Keratinocyte (primary cell): ENCODE measurements at regions not wholly inside any gene's neighbourhood (a gene's known extent, or its start where the extent isn't known, plus 50 kb on each side); places are given as distances from the start of the nearest gene placed in this dataset.

ENCODE experiments used
- DNase-seq: peaks from one replicate; pipeline ENCODE4 v3.0.0-alpha.2; 2011; ENCODE audit warnings: low read depth, missing footprints, low spot score
- FAIRE-seq: peaks from 2 replicates; lab custom pipeline; 2011; peaks lifted over from hg19 to GRCh38; lab: Jason Lieb, UNC
- H2AFZ ChIP-seq: 2 replicates; pipeline ENCODE4 v1.6.0; 2012; ENCODE audit warnings: low read length, control low read depth, inconsistent platforms; ENCODE audit not compliant: control insufficient read depth
- H3K27ac ChIP-seq: 2 replicates; pipeline ENCODE4 v1.5.1; 2011; ENCODE audit warnings: low read length; ENCODE audit not compliant: control insufficient read depth, insufficient read depth
- H3K27me3 ChIP-seq: 3 replicates; pipeline ENCODE4 v1.6.0; 2011; ENCODE audit warnings: low read length; ENCODE audit not compliant: control insufficient read depth, insufficient read depth; ENCODE audit errors: extremely low read depth
- H3K36me3 ChIP-seq, 2 experiments: 2 replicates in 1 of 2; 3 replicates in 1 of 2; pipeline ENCODE4 v1.5.1; 2011; ENCODE audit warnings: low read length in 2 of 2, mild to moderate bottlenecking in 1 of 2; ENCODE audit not compliant: control insufficient read depth in 2 of 2, insufficient read depth in 2 of 2; ENCODE audit errors: extremely low read depth in 1 of 2
- H3K4me1 ChIP-seq: 3 replicates; pipeline ENCODE4 v1.5.1; 2011; ENCODE audit warnings: low read length; ENCODE audit not compliant: control insufficient read depth, insufficient read depth; ENCODE audit errors: extremely low read depth
- H3K4me2 ChIP-seq: 3 replicates; pipeline ENCODE4 v1.6.0; 2011; ENCODE audit warnings: low read depth, low read length; ENCODE audit not compliant: control insufficient read depth, insufficient read depth; ENCODE audit errors: extremely low read depth
- H3K4me3 ChIP-seq, 3 experiments: fragments of 200-600 bp in 1 of 3; sonication (generic) in 1 of 3; 2 replicates in 2 of 3; 3 replicates in 1 of 3; pipeline ENCODE4 v1.5.1; 2011 to 2016; ENCODE audit warnings: low read length in 3 of 3, mild to moderate bottlenecking in 3 of 3, control low read depth in 2 of 3, inconsistent platforms in 1 of 3, low read depth in 1 of 3, mixed read lengths in 1 of 3, mixed run types in 1 of 3, moderate library complexity in 1 of 3; ENCODE audit not compliant: control insufficient read depth in 2 of 3, insufficient read depth in 2 of 3; ENCODE audit errors: extremely low read depth in 1 of 3
- H3K79me2 ChIP-seq: 2 replicates; pipeline ENCODE4 v1.6.0; 2012; ENCODE audit warnings: low read length; ENCODE audit not compliant: control insufficient read depth, insufficient read depth
- H3K9ac ChIP-seq: 3 replicates; pipeline ENCODE4 v1.6.0; 2011; ENCODE audit warnings: low read length; ENCODE audit not compliant: control insufficient read depth, insufficient read depth; ENCODE audit errors: extremely low read depth
- H3K9me1 ChIP-seq: 3 replicates; pipeline ENCODE4 v1.6.0; 2011; ENCODE audit warnings: low read length; ENCODE audit not compliant: control insufficient read depth, insufficient read depth; ENCODE audit errors: extremely low read depth
- H3K9me3 ChIP-seq: 2 replicates; pipeline ENCODE4 v1.5.1; 2012; ENCODE audit warnings: low read depth, low read length; ENCODE audit not compliant: control insufficient read depth
- H4K20me1 ChIP-seq: 3 replicates; pipeline ENCODE4 v1.6.0; 2011; ENCODE audit warnings: low read length; ENCODE audit not compliant: control insufficient read depth, insufficient read depth; ENCODE audit errors: extremely low read depth
- EZH2 ChIP-seq: IDR thresholded peaks from one replicate; pipeline ENCODE4 v1.6.1; 2012; ENCODE audit warnings: inconsistent platforms, mild to moderate bottlenecking, low read length, moderate library complexity
- dilution Hi-C: fragments of 300-500 bp; cut with MboI; formaldehyde crosslinking; loops from one replicate; pipeline ENCODE4 v1.7.0; 2020; ENCODE audit warnings: low sequenced_read_pairs; ENCODE audit not compliant: extremely low pct_ligation_motif_present
- TF ChIP-seq, protein P1 (sequence below), 3 experiments: IDR thresholded peaks in 1 of 3; conservative IDR thresholded peaks in 1 of 3; optimal IDR thresholded peaks in 1 of 3; 2 replicates in 2 of 3; 3 replicates in 1 of 3; pipeline versions ENCODE3 to v1.5.1; 2011; ENCODE audit warnings: low read length in 3 of 3, mild to moderate bottlenecking in 3 of 3, moderate library complexity in 2 of 3, control low read depth in 1 of 3, inconsistent platforms in 1 of 3; ENCODE audit not compliant: insufficient read depth in 2 of 3; ENCODE audit errors: extremely low read depth in 1 of 3

DNA sequence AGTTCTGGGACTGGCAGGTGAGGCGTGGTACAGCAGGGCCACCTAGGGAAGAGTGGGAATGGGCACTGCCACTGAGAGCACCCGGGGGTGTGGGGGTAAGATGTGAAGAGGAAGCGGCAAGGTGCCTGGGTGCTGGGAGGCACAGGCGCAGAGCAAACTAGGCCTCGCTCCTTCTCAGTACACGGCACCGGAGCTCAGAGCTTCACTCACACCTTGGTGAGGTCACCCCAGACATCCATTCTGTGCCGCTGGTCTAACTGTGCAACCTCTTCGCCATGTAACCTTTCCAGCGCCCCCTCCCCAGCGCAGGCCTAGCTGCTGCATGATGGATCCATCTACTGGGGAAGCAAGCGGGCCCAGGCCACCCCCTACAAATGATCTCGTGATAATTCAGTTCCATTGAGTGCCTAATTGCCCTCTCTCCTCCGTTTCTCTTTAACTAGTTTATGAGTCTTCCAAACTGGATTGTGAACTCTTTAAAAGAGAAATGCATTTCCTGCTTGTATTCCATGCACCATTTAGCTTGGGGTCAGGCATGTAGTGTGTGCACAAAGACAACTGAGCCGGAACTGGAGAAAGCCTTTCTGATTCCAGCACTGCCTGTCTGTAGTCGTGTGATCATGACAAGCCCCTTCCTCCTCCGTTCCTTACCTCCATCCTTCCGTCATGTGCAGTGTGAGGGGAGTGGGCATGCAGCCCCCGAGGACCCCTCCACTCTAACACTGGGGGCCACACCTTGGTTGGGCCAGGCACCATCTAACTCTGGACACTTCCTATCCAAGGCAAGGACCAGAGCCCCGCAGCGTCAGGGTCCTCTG, 1475.2 kb downstream of the TBC1D22A start:
- Histone ChIP-seq H3K9me3 (peaks cover 16% of the 10 kb centered on the region), H3K27me3 (no peaks in the 10 kb centered on the region), H4K20me1 (no peaks in the 10 kb centered on the region), H3K9ac (no peak overlapping the region), H3K4me1 (no peaks in the 10 kb centered on the region), H3K79me2 (no peaks in the 10 kb centered on the region), H3K4me3 (no peak overlapping the region), H3K36me3 (no peaks in the 10 kb centered on the region), H2AFZ (no peak overlapping the region), H3K9me1 (no peaks in the 10 kb centered on the region), H3K4me2 (no peak overlapping the region), H3K27ac (no peak overlapping the region)
- no peak for FAIRE-seq
- no peak for DNase-seq
- dilution Hi-C loops: no loop called here
- no peak for TF ChIP-seq EZH2
- TF ChIP-seq, protein P1, sequence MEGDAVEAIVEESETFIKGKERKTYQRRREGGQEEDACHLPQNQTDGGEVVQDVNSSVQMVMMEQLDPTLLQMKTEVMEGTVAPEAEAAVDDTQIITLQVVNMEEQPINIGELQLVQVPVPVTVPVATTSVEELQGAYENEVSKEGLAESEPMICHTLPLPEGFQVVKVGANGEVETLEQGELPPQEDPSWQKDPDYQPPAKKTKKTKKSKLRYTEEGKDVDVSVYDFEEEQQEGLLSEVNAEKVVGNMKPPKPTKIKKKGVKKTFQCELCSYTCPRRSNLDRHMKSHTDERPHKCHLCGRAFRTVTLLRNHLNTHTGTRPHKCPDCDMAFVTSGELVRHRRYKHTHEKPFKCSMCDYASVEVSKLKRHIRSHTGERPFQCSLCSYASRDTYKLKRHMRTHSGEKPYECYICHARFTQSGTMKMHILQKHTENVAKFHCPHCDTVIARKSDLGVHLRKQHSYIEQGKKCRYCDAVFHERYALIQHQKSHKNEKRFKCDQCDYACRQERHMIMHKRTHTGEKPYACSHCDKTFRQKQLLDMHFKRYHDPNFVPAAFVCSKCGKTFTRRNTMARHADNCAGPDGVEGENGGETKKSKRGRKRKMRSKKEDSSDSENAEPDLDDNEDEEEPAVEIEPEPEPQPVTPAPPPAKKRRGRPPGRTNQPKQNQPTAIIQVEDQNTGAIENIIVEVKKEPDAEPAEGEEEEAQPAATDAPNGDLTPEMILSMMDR (optimal IDR thresholded peaks at IDR 0.05 in 1 of 3, IDR thresholded peaks at IDR 0.05 in 1 of 3, conservative IDR thresholded peaks at IDR 0.05 in 1 of 3; ENCODE audit: extremely low read depth in 1 of 3, insufficient read depth in 2 of 3, low read length in 3 of 3): no peak

DNA sequence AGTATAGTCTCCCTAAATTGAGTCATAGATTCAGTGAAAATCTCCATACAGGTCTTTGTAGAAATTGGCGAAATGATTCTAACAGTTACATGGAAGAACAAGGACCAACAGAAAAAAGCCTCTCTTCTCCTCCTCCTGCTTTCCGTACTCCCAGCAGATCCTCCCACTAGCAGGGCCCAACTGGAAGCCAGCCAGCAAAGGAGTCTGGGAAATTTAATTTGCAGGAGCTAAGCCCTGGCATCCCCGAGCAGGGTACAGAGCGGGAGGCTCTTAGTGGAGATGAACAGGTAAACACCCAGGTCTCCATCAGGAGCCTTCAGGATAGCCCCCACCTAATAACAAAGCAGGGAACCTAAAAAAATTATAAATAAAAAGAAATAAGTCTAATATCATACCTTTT, 1473.8 kb downstream of the TBC1D22A start:
- DNase-seq: no peak
- dilution Hi-C loops: no loop called here
- H3K79me2 ChIP-seq: no peaks in the 10 kb centered on the region
- TF ChIP-seq, protein P1 (optimal IDR thresholded peaks at IDR 0.05 in 1 of 3, IDR thresholded peaks at IDR 0.05 in 1 of 3, conservative IDR thresholded peaks at IDR 0.05 in 1 of 3; ENCODE audit: extremely low read depth in 1 of 3, insufficient read depth in 2 of 3, low read length in 3 of 3): no peak
- no peak for TF ChIP-seq EZH2
- peaks cover 16% of the 10 kb centered on the region for H3K9me3 ChIP-seq
- no peak overlapping the region for H3K9ac ChIP-seq
- H3K4me2 ChIP-seq: no peak overlapping the region
- H3K9me1 ChIP-seq: no peaks in the 10 kb centered on the region
- no peaks in the 10 kb centered on the region for H3K4me1 ChIP-seq
- no peak overlapping the region for H3K4me3 ChIP-seq
- no peak for FAIRE-seq
- no peaks in the 10 kb centered on the region for H3K27me3 ChIP-seq
- no peak overlapping the region for H3K27ac ChIP-seq
- no peaks in the 10 kb centered on the region for H4K20me1 ChIP-seq
- H3K36me3 ChIP-seq: no peaks in the 10 kb centered on the region
- no peak overlapping the region for H2AFZ ChIP-seq
